HepG2 (cell line): ENCODE measurements at regions not wholly inside any gene's neighbourhood (a gene's known extent, or its start where the extent isn't known, plus 50 kb on each side); places are given as distances from the start of the nearest gene placed in this dataset.

ENCODE experiments used
- ATAC-seq: fragments of 200-7000 bp; cut with Tn5 transposase; 3 replicates; pipeline ENCODE4 v1.9.1; 2020; ENCODE audit warnings: mild to moderate bottlenecking, moderate library complexity
- BruUV-seq: library from RNA; stranded (reverse); fragments of 400-500 nt; replicated peaks from 2 replicates; lab custom pipeline; 2021; lab: Mats Ljungman, UMichigan
- CTCF ChIA-PET: fragments of 300-600 bp; formaldehyde crosslinking; extraction: SDS; loops from one replicate; lab custom pipeline; 2021; ENCODE audit warnings: low total read pairs, inconsistent platforms, low intra/inter-chr PET ratio; lab: Yijun Ruan, JAX
- POLR2A ChIA-PET: fragments of 350-600 bp; sonication (Branson Sonifier 250); formaldehyde crosslinking; loops from one replicate; lab custom pipeline; 2020; ENCODE audit warnings: antibody characterized with exemption, inconsistent platforms; lab: Yijun Ruan, JAX
- DNase-seq: peaks from one replicate; pipeline ENCODE4 v3.0.0-alpha.2; 2015; ENCODE audit warnings: low spot score
- FAIRE-seq: peaks from 3 replicates; lab custom pipeline; 2011; peaks lifted over from hg19 to GRCh38; lab: Jason Lieb, UNC
- H2AFZ ChIP-seq: one replicate; pipeline ENCODE4 v1.6.1; 2011; ENCODE audit warnings: low read length, inconsistent platforms
- H3K27ac ChIP-seq: fragments of 300-600 bp; 3 replicates; pipeline ENCODE4 v1.8.0; 2011; ENCODE audit warnings: mixed run types, mild to moderate bottlenecking, mixed read lengths, low read length, inconsistent platforms; ENCODE audit not compliant: insufficient read depth; ENCODE audit errors: extremely low read length
- H3K27me3 ChIP-seq, 2 experiments: fragments of 200-600 bp in 1 of 2; 2 replicates in 1 of 2; 3 replicates in 1 of 2; pipeline versions ENCODE4 v1.6.0 to v1.8.0; 2011; ENCODE audit warnings: low read length in 2 of 2, mild to moderate bottlenecking in 2 of 2, moderate library complexity in 2 of 2, inconsistent platforms in 1 of 2; ENCODE audit not compliant: insufficient read depth in 2 of 2, control insufficient read depth in 1 of 2
- H3K36me3 ChIP-seq, 2 experiments: fragments of 200-600 bp in 1 of 2; replicated peaks in 1 of 2; 2 replicates in 1 of 2; 3 replicates in 1 of 2; pipeline versions ENCODE4 v1.5.1 to v1.8.0; 2011; ENCODE audit warnings: low read length in 2 of 2, inconsistent platforms in 1 of 2; ENCODE audit not compliant: insufficient read depth in 2 of 2, control insufficient read depth in 1 of 2
- H3K4me1 ChIP-seq: 2 replicates; pipeline ENCODE4 v1.5.1; 2012; ENCODE audit warnings: low read length, inconsistent platforms; ENCODE audit not compliant: insufficient read depth
- H3K4me2 ChIP-seq: 2 replicates; pipeline ENCODE4 v1.6.0; 2011; ENCODE audit warnings: low read depth, low read length, inconsistent platforms
- H3K4me3 ChIP-seq, 3 experiments: fragments of 200-600 bp in 1 of 3; sonication (generic), shearing (Covaris generic) in 1 of 3; replicated peaks in 1 of 3; 2 replicates each; pipeline ENCODE4 v1.5.1; 2011 to 2016; ENCODE audit warnings: low read length in 3 of 3, inconsistent platforms in 2 of 3, low read depth in 2 of 3, mild to moderate bottlenecking in 2 of 3, control low read depth in 1 of 3, mixed read lengths in 1 of 3; ENCODE audit not compliant: insufficient read depth in 1 of 3
- H3K79me2 ChIP-seq: one replicate; pipeline ENCODE4 v1.6.1; 2011; ENCODE audit warnings: low read length, inconsistent platforms; ENCODE audit not compliant: insufficient read depth
- H3K9ac ChIP-seq: 2 replicates; pipeline ENCODE4 v1.6.0; 2011; ENCODE audit warnings: mild to moderate bottlenecking, low read depth, low read length, inconsistent platforms; ENCODE audit not compliant: insufficient read depth
- H3K9me3 ChIP-seq: 2 replicates; pipeline ENCODE4 v1.5.1; 2012; ENCODE audit warnings: mild to moderate bottlenecking, low read length
- H4K20me1 ChIP-seq: 2 replicates; pipeline ENCODE4 v1.6.0; 2011; ENCODE audit warnings: inconsistent platforms, mild to moderate bottlenecking, low read length, moderate library complexity; ENCODE audit not compliant: insufficient read depth
- CREBL2 ChIP-seq: sonication (generic); formaldehyde crosslinking; IDR thresholded peaks from 2 replicates; pipeline ENCODE4 v1.8.1; 2023; ENCODE audit warnings: missing genetic modification reagents, mild to moderate bottlenecking, borderline replicate concordance
- NKX3-1 ChIP-seq: sonication (generic); formaldehyde crosslinking; IDR thresholded peaks from 2 replicates; pipeline ENCODE4 v1.5.0; 2020; ENCODE audit warnings: missing genetic modification reagents
- PRDM15 ChIP-seq: sonication (generic); formaldehyde crosslinking; IDR thresholded peaks from 2 replicates; pipeline ENCODE4 v1.4.0; 2020; ENCODE audit warnings: missing genetic modification reagents
- ZBTB37 ChIP-seq: sonication (generic); formaldehyde crosslinking; IDR thresholded peaks from 2 replicates; pipeline ENCODE4 v1.4.0; 2020; ENCODE audit warnings: mild to moderate bottlenecking, missing genetic modification reagents
- ZNF496 ChIP-seq: sonication (generic); formaldehyde crosslinking; IDR thresholded peaks from 2 replicates; pipeline ENCODE4 v1.8.1; 2023; ENCODE audit warnings: mild to moderate bottlenecking, moderate library complexity, missing genetic modification reagents; ENCODE audit not compliant: insufficient replicate concordance
- WGBS: methylation state at CpG from one replicate; pipeline ENCODE4 v1.1.6; 2017; ENCODE audit warnings: low lambda C conversion rate; 5-methylcytosine and 5-hydroxymethylcytosine counted together
- in situ Hi-C: cut with HindIII; loops from 2 replicates; pipeline ENCODE4 v1.10.0; 2017; ENCODE audit warnings: low pct_unique_long_range_greater_than_20kb; ENCODE audit not compliant: extremely low pct_ligation_motif_present
- intact Hi-C: fragments of 100-400 bp; cut with micrococcal nuclease; formaldehyde crosslinking; loops from one replicate; pipeline ENCODE4 v1.10.0; 2022; ENCODE audit not compliant: unreplicated experiment

- no peak for TF ChIP-seq ZNF496 (CRISPR knock-in tag)
- TF ChIP-seq ZBTB37 (CRISPR knock-in tag) = no peak
- Histone ChIP-seq H3K9ac (no peak overlapping the region), H3K4me1 (no peaks in the 10 kb centered on the region), H3K27me3 (no peaks in the 10 kb centered on the region), H3K27ac (no peak overlapping the region), H3K36me3 (no peaks in the 10 kb centered on the region), H4K20me1 (no peaks in the 10 kb centered on the region), H3K79me2 (no peaks in the 10 kb centered on the region), H3K4me2 (no peak overlapping the region), H2AFZ (no peak overlapping the region), H3K9me3 (peaks cover 39% of the 10 kb centered on the region), H3K4me3 (no peak overlapping the region)
- ChIA-PET CTCF (no interaction called here), POLR2A (no interaction called here)
- intact Hi-C loops (no loop called here), in situ Hi-C loops (no loop called here)
- WGBS = 0% methylated on average over 5 of the region's 5 CpGs
- no peak for ATAC-seq
- DNase-seq = no peak
- no TSS peak for BruUV-seq
- no peak for FAIRE-seq
These were observed 980.4 kb downstream of the SLITRK5 start for GRCh38 chr13:88651531-88651930.

GRCh38 chr13:88656751-88657150, 985.6 kb downstream of the SLITRK5 start:
- peaks cover 28% of the 10 kb centered on the region; the same call in 1 of the 2 replicates for H3K9me3 ChIP-seq
- H3K4me2 ChIP-seq = no peak overlapping the region
- no peak for DNase-seq
- no peak for ATAC-seq
- no peak overlapping the region for H3K4me3 ChIP-seq
- in situ Hi-C loops (no loop called here), intact Hi-C loops (no loop called here)
- no peaks in the 10 kb centered on the region for H3K36me3 ChIP-seq
- H3K27ac ChIP-seq = no peak overlapping the region
- H3K27me3 ChIP-seq = no peaks in the 10 kb centered on the region
- H3K79me2 ChIP-seq = no peaks in the 10 kb centered on the region
- no peak for TF ChIP-seq NKX3-1 (CRISPR knock-in tag)
- no peak for TF ChIP-seq PRDM15 (CRISPR knock-in tag)
- no peak for TF ChIP-seq CREBL2 (CRISPR knock-in tag)
- TF ChIP-seq, all 625 proteins: peak for 0
- CTCF ChIA-PET = no interaction called here
- Histone ChIP-seq H2AFZ (no peak overlapping the region), H4K20me1 (no peaks in the 10 kb centered on the region), H3K4me1 (no peaks in the 10 kb centered on the region), H3K9ac (no peak overlapping the region)
- 5% methylated on average over 6 of the region's 6 CpGs for WGBS
- POLR2A ChIA-PET = no interaction called here
- no peak for FAIRE-seq
- no TSS peak for BruUV-seq
